Fibroblast of pulmonary artery (primary cell): ENCODE measurements at regions not wholly inside any gene's neighbourhood (a gene's known extent, or its start where the extent isn't known, plus 50 kb on each side); places are given as distances from the start of the nearest gene placed in this dataset.

Source experiments
- DNase-seq: peaks from one replicate; pipeline ENCODE4 v3.0.0-alpha.2; 2010; ENCODE audit warnings: low read depth
- H3K4me3 ChIP-seq: replicated peaks from 2 replicates; pipeline ENCODE4 v1.5.1; 2011; ENCODE audit warnings: low read depth, mild to moderate bottlenecking, control low read depth, low read length, moderate library complexity
- CTCF ChIP-seq: IDR thresholded peaks from 2 replicates; pipeline ENCODE4 v1.5.1; 2011; ENCODE audit warnings: mild to moderate bottlenecking, control low read depth, low read length, inconsistent platforms; ENCODE audit errors: missing control alignments

DNA sequence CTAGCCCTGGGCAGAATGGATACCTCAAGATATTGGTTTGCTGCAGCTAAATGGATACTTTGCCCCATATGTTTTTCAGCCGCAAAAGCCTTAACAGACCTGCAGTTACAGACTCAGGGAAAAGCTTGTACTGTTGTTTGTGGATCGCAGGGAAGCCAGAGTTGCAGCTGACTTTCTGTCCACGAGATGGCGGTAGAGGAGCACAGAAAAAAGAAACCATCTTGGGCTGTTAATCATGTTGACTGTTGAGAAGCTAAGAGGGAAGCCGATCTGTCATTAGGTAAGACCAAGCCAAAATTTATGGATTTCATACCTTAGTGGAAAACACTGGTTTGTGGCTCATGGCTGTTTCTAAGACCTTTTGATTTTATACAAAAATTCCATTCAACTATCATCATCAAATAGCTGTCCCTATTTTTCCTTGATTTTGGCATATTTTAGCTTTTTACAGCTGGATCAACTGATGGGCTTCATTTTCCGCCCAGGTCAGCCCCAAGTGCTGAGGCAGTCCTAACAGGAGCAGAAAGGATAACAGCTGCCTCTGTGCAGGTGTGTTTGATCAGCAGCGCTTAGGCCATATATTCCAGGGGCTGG lies 205.7 kb upstream of the ZPLD1 start:
- H3K4me3 ChIP-seq, result no peak overlapping the region
- peak; percentile 86 for DNase-seq
- TF ChIP-seq CTCF, result peak; percentile 97

- H3K4me3 ChIP-seq, result no peak overlapping the region
- no peak for DNase-seq
- no peak for TF ChIP-seq CTCF
Observed at GRCh38 chr3:102230057-102230456, 204.8 kb upstream of the ZPLD1 start.

GRCh38 chr3:102233881-102234280 lies 200.9 kb upstream of the ZPLD1 start:
- no peak for TF ChIP-seq CTCF
- no peak for DNase-seq
- no peak overlapping the region for H3K4me3 ChIP-seq

DNA sequence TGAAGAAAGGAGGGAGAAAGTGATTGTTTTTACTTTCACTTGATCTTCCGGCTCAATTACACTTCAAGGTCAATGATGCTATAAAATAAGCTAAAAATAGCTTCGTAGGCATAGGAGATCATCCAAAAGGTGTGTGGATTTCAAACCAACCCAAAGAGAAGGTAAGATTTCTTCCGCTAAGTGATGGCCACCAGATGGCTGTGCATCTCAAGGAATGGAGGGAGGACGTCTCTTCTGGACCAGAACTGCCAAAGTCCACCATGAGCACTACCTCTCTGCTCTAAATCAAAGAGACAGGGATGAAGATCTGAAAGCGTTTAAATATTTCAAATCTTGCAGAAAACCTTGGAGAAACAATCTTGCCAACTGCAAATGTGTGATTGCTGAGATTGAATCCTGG lies 199.1 kb upstream of the ZPLD1 start:
- H3K4me3 ChIP-seq, result no peak overlapping the region
- TF ChIP-seq CTCF, result peak; percentile 26
- peak; percentile 16 for DNase-seq

GRCh38 chr3:102237181-102237580 lies 197.6 kb upstream of the ZPLD1 start:
- no peak overlapping the region for H3K4me3 ChIP-seq
- TF ChIP-seq CTCF, result no peak
- DNase-seq, result no peak

DNA sequence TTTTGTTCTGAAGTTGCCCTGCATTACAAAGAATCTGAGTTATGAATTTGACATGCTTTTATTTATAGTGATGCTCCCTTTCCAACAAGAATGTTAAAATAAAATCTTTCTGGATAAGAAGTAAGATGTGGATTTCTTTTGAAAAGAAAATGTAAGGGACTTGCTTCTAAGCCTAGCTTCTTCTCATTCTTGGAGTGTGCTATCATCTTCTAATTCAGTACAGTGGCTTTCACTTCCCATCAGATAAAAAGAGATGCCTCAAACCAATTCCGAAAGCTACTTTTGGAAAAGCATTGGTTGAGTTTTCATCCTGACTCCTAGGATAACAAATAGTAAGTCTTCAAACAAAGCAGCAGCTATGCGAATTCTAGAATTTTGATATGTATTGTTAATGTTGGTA lies 197.0 kb upstream of the ZPLD1 start:
- DNase-seq, result no peak
- TF ChIP-seq CTCF, result no peak

DNA sequence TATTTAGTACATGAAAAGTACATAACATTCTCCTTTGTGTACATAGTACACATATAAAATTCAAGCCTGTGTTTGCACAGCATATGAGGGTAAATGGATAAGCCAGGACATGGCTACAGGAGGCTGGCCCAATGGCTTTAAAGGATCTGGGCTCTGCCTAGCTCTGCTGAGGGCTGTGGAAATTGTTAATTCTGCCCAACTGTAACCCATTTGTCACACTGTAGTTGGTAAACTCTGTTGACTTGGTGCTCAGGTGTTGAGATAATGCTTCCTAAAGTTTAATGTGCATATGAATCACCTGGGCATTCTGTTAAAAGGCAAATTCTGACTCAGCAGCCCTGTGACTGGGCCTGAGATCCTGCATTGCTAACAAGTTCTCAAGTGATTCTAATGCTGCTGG lies 196.5 kb upstream of the ZPLD1 start:
- no peak for DNase-seq
- TF ChIP-seq CTCF, result no peak
- H3K4me3 ChIP-seq, result no peak overlapping the region

More for the DNA sequence above, 197.0 kb upstream of the ZPLD1 start:
- H3K4me3 ChIP-seq, result no peak overlapping the region
